ENCODE measurements at regions not wholly inside any gene's neighbourhood (a gene's known extent, or its start where the extent isn't known, plus 50 kb on each side); places are given as distances from the start of the nearest gene placed in this dataset.

- TF ChIP-seq POLR2A (IDR thresholded peaks at IDR 0.05; ENCODE audit: low read depth, low read length) (no peak), TAF1 (IDR thresholded peaks at IDR 0.05; ENCODE audit: borderline replicate concordance, low read depth, low read length) (no peak)
Observed at GRCh38 chr10:4353964-4354363, 472.0 kb upstream of the AKR1E2 start.

Data from GM12892 (cell line).